ENCODE measurements at regions not wholly inside any gene's neighbourhood (a gene's known extent, or its start where the extent isn't known, plus 50 kb on each side); places are given as distances from the start of the nearest gene placed in this dataset.

DNA sequence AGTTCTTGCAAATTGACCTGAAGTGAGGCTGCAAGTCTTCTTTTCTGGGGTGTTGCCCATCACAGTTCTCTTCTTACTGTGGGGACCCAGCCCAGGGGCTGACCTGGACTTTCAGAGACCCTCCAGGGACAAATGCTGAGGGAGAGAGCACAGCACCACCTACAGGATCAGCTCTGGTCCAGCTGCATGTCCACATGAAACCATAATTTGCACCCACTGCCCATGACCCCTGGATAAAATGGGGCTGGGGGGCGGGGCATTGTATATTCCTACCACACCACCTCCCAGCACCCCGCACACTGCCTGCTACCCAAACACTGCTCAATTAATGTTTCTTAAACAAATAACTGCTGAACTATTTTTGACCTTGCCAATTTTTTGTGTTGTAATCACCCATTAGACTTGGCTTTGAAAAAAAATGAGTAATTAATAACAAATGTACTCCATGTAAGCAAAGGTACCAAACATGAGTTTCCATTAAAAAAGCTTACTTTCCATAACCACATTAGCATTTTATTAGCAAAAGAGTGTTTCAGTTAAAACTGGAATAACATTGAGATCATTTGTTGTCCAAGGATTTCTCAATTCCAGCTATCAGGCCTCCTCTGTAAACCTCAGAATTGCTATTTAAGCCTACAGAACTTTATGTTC is 168.0 kb upstream of the RAB4A start:
- in situ Hi-C loops (cut with HindIII; ENCODE audit: low pct_unique_long_range_greater_than_20kb, low sequenced_read_pairs): no loop called here
- peak; percentile 21 for DNase-seq (ENCODE audit: low read depth, low spot score)

DNA sequence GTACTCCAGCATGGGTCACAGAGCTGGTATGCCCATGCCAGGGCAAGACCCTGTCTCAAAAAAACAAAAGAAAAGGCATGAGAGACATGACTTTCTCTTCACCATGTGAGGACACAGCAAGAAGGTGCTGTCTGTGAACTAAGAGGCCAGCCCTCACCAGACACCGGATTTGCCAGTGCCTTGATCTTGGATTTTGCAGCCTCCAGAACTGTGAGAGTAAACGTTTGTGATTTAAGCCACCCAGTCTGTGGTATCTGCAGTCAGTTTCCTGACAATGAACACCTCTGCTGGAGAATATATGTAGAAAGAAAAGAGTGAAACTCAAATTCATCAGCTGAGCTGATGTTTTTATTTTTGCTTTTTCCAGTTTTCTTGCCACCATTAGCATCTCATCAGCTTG is 166.3 kb upstream of the RAB4A start:
- no peak for DNase-seq (ENCODE audit: low read depth, low spot score)
- in situ Hi-C loops (cut with HindIII; ENCODE audit: low pct_unique_long_range_greater_than_20kb, low sequenced_read_pairs): no loop called here

DNA sequence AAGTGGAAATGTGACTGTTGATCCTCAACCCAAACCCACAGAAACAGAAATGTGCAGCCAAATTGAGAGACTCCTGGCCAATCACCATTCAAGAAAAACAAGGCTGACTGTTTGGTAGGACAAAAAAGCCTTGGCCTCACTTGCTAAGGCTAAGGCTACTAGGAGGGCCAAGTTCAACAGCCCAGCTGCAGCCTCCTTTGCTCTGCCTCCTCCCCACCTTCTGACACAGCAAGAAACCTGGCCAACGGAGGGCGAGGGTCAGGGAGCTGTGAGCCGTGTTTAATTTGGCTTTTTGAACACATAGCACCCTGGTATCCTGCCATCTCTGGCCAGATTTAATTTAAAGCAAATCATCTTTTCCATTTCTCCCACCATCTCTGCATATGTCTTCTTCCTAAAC is 165.8 kb upstream of the RAB4A start:
- DNase-seq (ENCODE audit: low read depth, low spot score): no peak
- in situ Hi-C loops (cut with HindIII; ENCODE audit: low pct_unique_long_range_greater_than_20kb, low sequenced_read_pairs): no loop called here

DNA sequence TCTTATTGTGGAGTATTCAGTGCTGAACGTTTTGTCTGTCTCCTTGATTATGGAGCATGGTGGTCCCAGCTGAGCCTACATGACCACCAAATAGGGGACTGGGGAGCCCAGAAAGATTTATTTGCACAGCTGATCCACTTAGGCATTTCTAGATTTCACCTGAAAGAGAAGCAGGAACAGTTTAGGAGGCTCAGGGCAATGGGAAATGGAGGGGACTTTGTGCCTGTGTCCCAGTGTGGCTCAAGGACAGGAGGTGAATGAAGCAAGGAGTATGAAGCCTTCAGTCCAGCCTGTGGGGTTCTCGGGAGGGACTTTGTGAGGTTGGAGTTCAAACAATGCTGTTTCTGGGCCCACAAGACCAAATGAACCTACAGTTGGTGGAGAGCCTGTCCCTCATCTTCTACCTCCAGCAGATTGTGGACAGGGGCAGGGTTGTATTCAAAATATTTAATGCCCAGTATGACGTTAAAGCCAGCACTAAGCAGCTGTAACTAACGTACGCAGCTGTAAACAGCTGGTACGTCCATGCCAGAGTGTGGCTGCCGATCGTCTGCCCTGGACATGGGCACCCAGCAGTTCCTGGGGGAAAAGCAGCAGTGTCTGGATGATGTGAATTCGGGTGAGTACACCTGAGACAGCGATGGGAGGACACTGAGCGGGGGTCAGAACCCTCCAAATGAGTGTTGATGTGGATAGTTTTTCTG is 164.9 kb upstream of the RAB4A start:
- no peak for DNase-seq (ENCODE audit: low read depth, low spot score)
- in situ Hi-C loops (cut with HindIII; ENCODE audit: low pct_unique_long_range_greater_than_20kb, low sequenced_read_pairs): no loop called here

DNA sequence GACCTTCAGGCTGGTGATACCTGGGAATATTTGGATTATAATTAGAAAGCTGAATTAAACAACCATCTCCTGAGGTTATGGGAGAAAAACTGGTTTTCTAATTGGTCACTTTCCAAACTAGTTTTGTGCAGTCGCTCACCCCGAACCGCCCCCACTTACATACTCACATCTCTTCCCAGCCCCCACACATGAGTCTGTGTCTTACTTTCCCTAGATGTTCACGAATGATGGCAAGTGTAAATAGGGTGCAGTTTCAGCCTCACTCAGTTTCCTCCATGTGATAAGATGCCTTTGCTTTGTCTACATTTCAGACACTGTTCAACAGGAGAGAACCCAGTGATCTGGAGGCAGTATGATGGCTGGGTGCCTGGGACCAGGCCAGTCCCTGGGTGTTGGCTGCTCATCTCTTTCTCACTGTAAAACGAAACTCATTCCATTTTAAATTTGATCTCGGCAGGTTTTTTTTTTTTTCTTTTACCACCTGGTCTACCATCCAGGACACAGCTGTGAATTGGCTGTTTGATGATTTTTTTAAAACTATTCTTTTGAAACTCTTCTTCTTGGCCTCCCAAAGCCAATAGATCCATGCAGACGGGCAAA is 164.3 kb upstream of the RAB4A start:
- no peak for DNase-seq (ENCODE audit: low read depth, low spot score)
- in situ Hi-C loops (cut with HindIII; ENCODE audit: low pct_unique_long_range_greater_than_20kb, low sequenced_read_pairs): no loop called here

DNA sequence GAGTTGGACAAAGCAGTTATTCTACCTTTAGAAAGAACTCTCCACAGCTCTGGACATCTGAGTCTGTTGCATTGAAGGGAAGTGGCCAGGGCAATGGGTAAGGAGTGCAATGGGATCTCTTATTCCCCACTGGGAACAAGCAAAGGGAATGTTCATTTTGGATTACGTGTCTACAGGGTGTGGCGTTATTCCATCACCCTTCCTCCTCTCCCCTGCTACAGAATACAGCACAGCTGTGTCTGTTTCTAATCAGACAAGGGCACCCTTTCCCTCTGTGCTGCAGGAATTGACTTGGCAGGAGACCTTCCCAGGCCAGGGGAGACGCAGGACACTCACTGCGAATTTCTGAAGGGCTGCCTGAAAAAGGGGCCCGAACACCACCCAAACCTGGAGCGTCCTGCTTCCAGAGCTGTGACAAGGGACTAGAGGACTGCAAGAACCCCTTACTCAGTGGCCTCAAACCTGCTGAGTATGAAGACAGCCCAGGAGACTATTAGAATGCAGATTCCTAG is 163.6 kb upstream of the RAB4A start:
- DNase-seq (ENCODE audit: low read depth, low spot score): no peak
- in situ Hi-C loops (cut with HindIII; ENCODE audit: low pct_unique_long_range_greater_than_20kb, low sequenced_read_pairs): no loop called here

DNA sequence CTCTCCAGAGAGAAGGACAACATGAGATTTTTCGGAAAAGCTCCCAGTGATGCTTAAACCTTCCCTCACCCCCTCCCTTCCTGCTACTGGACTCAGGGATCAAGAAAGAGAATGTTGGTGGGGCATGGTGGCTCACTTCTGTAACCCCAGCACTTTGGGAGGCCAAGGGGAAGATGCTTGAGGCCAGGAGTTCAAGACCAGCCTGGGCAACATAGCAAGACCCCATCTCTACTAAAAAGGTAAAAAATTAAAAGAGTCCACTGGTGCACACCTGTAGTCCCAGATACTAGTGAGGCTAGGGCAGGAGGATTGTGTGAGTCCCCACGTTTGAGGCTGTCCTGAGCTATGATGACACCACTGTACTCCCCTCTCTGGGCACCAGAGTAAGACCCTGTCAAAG is 162.9 kb upstream of the RAB4A start:
- DNase-seq (ENCODE audit: low read depth, low spot score): no peak
- in situ Hi-C loops (cut with HindIII; ENCODE audit: low pct_unique_long_range_greater_than_20kb, low sequenced_read_pairs): no loop called here

DNA sequence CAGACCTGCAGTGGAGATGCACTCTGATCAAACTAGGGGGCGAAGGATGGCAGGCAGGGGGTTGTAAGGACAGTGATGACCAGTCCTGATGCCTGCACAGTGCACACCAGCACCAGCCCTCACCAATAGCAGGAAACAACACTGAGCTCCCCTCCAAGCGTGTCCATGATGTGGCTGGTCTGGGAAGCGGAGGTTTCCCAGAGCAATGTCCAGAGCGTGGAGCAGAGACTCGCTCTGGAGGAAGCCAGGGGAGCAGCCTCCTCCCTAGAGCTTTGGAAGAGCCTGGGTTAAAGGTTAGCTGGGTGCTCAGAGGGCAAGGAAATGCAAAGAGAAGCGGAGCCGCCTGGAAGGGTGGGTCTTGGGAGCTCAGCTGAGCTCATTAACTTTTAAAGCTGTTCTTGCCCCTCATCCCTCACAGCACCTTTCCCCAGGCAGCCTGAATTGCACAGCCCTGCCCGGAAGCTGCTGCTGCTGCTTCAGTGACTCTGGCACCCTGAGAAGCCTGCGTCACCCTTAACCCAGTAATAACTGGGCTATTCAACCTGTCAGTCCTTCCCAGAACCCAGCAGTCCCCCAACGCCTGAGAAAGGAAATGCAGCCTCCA is 162.2 kb upstream of the RAB4A start:
- in situ Hi-C loops (cut with HindIII; ENCODE audit: low pct_unique_long_range_greater_than_20kb, low sequenced_read_pairs): no loop called here
- no peak for DNase-seq (ENCODE audit: low read depth, low spot score)

DNA sequence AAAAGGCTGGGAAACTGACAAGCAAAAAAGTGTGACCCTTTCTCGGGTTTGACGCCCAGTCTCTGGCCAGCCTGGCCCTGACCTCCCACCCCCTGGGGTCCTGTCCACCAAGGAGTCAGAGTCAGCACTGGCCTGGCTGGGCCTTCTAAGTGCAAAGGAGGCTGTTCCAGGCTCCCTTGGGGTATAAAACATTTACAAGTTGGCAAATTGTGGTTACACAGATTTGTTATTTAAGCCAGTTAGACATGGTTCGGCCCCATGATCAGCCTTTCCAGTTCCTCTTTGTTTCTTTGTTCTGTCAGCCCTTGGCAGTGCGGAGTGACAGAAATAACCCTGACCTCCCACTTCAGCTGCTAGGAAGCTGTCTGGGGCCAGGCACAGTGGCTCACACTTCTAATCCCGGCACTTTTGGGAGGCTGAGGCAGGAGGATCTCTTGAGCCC is 161.6 kb upstream of the RAB4A start:
- in situ Hi-C loops (cut with HindIII; ENCODE audit: low pct_unique_long_range_greater_than_20kb, low sequenced_read_pairs): no loop called here
- DNase-seq (ENCODE audit: low read depth, low spot score): peak; percentile 62

DNA sequence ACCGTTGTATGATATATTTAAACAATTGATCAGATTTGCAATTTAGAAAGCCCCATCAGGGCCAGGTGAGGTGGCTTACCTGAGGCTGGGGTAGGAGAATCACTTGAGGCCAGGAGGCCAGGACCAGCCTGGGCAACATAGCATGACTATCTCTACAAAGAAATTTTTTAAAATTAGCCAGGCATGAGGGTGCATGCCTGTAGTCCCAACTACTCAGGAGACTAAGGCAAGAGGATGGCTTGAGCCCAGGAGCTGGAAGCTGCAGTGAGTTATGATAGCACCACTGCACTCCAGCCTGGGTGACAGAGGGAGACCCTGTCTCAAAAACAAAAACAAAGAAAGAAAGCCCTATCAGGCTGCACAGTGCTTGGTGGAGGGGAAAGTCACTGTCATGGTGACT is 159.9 kb upstream of the RAB4A start:
- in situ Hi-C loops (cut with HindIII; ENCODE audit: low pct_unique_long_range_greater_than_20kb, low sequenced_read_pairs): no loop called here
- no peak for DNase-seq (ENCODE audit: low read depth, low spot score)

DNA sequence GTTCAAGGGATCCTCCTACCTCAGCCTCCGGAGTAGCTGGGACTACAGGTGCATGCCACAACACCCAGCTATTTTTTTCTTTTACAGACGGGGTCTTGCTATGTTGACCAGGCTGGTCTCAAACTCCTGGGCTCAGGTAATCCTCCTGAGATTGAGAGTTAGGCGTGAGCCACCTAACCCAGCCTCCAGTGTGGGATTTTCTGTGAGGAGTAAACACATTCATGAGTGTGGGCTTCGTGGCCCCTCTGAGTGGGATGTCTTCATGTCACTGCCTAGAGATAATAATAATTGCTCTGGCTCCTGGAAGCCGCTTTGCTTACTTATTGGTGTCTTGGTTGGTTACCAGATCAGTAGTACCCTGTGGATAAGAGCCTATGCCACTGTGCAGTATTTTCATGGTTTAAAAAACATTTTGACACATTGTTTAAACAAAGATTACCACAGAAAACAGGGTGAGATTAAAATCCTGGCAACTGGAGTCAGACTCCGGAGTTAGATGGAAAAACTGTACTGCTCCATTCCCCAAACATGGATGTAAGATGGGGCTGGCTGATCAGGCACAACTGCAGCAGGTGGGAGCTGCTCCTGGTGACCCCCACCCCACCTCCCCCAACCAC is 159.1 kb upstream of the RAB4A start:
- DNase-seq (ENCODE audit: low read depth, low spot score): no peak
- in situ Hi-C loops (cut with HindIII; ENCODE audit: low pct_unique_long_range_greater_than_20kb, low sequenced_read_pairs): no loop called here

DNA sequence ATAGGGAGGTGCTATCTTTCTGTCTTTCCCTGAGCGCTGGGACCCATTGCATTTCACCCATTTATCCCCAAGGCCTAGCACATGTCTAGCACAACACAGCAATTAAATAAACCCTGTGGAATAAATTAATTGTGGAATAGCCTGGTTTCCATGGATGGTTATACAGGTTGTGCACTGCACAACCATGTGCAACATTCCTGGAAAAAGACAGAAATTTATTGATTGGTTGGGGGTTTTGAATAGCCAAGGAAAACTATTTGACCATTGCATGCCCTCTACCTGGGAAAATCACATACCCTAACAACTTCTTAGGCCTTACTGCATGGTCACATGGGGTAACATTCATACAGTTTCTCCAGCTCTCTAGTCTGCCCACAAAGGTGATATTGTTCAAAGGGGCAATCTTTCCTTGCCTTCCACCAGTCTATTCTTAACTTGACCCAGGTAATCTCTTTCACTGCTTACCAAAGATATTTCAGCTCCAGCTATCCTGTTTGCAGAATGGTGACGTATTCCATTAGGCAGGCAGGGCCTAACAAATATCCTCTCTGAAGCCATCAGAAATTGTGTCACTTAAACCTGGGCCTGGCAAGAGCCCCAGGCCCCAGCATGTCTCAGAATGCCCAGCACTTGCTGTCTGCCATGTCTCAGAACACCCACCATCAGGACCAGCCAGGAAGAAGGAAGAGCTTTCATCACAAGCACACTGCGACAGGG is 157.9 kb upstream of the RAB4A start:
- in situ Hi-C loops (cut with HindIII; ENCODE audit: low pct_unique_long_range_greater_than_20kb, low sequenced_read_pairs): no loop called here

DNA sequence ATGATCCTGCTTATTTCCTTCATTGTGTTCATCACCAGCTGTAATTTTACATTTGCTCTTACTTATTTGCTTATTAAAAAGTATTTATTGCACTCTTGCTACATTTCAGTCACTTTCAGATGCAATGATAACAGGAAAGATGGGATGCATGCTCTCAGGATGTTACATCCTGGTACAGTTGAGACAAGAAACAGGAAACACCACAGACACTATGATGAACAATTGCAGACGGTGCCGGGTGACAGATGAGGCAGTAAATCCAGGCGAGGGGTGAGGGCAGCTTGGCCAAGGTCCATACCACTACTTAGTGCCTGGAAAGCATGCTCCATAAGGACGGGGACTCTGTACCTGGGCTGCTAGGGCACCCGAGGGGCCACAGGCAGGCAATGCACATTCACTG is 156.6 kb upstream of the RAB4A start:
- DNase-seq (ENCODE audit: low read depth, low spot score): no peak
- in situ Hi-C loops (cut with HindIII; ENCODE audit: low pct_unique_long_range_greater_than_20kb, low sequenced_read_pairs): no loop called here

More for the DNA sequence above, 157.9 kb upstream of the RAB4A start:
- DNase-seq (ENCODE audit: low read depth, low spot score): no peak

DNA sequence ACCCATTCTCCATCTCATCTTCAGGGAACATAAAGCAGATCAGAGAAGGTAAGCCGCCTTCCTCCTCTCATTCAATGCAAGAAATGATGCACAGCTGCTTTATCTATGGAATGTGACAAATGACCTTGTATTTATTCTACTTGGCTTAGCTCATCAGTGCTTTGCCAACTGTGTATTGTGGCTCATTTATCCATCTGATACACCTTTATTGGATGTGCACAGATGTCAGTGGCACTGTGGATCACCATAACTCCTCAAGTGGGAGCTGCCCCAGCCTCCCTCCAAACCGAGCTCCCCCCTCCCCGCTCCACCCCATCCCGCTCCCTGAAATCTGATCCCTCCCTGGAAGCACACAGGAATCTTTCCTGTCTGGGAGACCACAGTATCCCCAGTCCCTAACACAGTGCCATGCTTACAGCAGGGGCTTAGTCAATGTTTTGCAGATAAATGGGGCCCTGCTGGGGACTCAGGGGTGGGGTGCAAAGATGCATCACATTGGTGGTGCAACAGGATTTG is 156.0 kb upstream of the RAB4A start:
- in situ Hi-C loops (cut with HindIII; ENCODE audit: low pct_unique_long_range_greater_than_20kb, low sequenced_read_pairs): no loop called here
- DNase-seq (ENCODE audit: low read depth, low spot score): no peak

DNA sequence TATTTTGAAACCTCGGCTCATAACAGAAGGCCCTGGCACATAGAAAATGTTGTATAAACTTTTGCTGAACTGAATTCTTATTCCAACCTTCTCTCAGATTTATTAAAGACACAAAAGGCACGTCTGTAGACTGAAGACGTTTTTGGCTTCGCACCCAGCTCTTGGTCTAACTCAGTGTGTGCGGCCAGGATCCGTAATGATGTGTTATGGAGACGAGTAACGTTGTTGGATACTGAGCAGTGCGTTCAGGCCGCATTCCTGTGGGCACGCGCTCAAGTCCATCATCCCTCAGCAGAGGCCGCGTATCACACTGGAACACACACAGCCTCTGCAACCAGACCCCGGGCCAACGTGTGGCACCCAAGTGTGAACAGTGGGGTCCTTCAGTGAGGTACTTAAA is 154.8 kb upstream of the RAB4A start:
- in situ Hi-C loops (cut with HindIII; ENCODE audit: low pct_unique_long_range_greater_than_20kb, low sequenced_read_pairs): no loop called here

DNA sequence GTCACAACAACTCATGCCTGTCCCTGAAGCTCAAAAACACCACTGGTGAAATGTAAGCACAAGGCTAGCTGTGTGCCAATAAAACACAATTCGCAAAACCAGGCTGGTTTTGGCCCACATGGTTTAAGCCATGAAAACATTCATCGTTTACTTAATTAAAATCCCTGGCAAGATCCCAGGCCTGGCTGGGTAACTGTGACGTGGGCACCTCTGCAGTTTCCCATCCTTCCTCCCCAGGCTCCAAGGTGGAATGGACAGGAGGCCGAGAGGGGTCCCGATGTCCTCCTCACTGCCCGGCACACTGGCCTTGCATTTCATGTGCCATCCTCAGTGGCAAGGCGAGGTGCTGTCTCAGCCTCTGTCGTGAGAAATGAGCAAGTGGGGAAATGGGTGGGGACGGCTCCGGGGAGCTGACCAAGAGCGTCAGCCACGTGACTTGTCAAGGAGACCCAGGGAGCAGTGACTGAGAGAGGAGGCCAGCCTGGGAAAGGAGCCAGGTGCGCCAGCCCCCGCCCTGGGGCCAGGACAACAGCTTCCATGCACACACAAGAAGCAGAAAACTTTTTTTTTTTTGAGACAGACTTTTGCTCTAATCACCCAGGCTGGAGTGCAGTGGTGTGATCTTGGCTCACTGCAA is 153.1 kb upstream of the RAB4A start:
- no peak for DNase-seq (ENCODE audit: low read depth, low spot score)
- in situ Hi-C loops (cut with HindIII; ENCODE audit: low pct_unique_long_range_greater_than_20kb, low sequenced_read_pairs): no loop called here

More for the DNA sequence above, 154.8 kb upstream of the RAB4A start:
- no peak for DNase-seq (ENCODE audit: low read depth, low spot score)

DNA sequence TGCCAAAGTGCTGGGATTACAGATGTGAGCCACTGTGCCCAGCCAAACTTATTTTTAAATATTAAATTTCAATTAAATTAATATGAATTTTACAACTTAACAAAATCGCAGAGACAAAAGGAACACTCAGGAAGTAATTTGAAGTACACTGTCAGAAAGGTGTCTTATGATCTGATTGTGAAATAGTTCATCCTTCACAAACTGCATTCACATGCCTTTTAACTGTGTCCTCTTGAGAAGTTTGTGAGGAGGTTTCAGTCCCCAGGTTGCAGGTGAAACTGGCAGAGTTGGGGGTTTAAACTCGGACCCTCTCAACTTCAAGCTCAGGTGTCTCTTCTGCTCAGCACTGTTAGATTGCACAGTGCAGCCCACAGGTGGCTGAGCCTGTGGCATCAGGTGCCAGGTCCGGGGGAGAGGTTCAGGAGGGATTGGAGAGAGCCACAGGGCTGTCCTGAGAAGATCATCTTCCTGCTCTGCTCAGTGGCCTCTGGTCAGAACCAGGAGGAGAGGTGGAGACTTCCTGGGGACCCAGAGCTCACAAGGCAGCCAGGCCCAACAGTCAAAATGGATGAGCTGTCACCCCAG is 152.3 kb upstream of the RAB4A start:
- in situ Hi-C loops (cut with HindIII; ENCODE audit: low pct_unique_long_range_greater_than_20kb, low sequenced_read_pairs): no loop called here
- no peak for DNase-seq (ENCODE audit: low read depth, low spot score)

Data from SK-MEL-5 (cell line).